SU-DHL-6 (cell line): ENCODE measurements at regions not wholly inside any gene's neighbourhood (a gene's known extent, or its start where the extent isn't known, plus 50 kb on each side); places are given as distances from the start of the nearest gene placed in this dataset.

Experiments
- H2AFZ ChIP-seq: fragments of 200-600 bp; sonication (generic); 2 replicates; pipeline ENCODE4 v1.6.1; 2014; ENCODE audit warnings: low read depth, mild to moderate bottlenecking, moderate library complexity, mixed read lengths, antibody characterized with exemption, low read length; ENCODE audit not compliant: severe bottlenecking
- H3F3A ChIP-seq: fragments of 200-600 bp; shearing (Covaris generic); 2 replicates; pipeline ENCODE4 v1.6.0; 2016; ENCODE audit warnings: antibody characterized with exemption, mild to moderate bottlenecking; ENCODE audit not compliant: insufficient read depth
- H3K27ac ChIP-seq: fragments of 200-600 bp; sonication (generic); 2 replicates; pipeline ENCODE4 v1.5.1; 2016; ENCODE audit warnings: low read depth, mild to moderate bottlenecking, low read length, moderate library complexity, mixed read lengths
- H3K27me3 ChIP-seq: fragments of 200-600 bp; sonication (generic), shearing (Covaris generic); 2 replicates; pipeline ENCODE4 v1.6.0; 2014; ENCODE audit warnings: mild to moderate bottlenecking, low read length
- H3K36me3 ChIP-seq: fragments of 200-600 bp; sonication (generic); 2 replicates; pipeline ENCODE4 v1.6.1; 2014; ENCODE audit warnings: mild to moderate bottlenecking, low read length, mixed read lengths
- H3K4me2 ChIP-seq: fragments of 300-600, 200-600 bp; shearing (Covaris generic), sonication (generic); 2 replicates; pipeline ENCODE4 v1.6.0; 2014; ENCODE audit warnings: low read length, low read depth, mild to moderate bottlenecking; ENCODE audit not compliant: poor library complexity, severe bottlenecking
- H3K4me3 ChIP-seq: fragments of 200-600 bp; sonication (generic); 2 replicates; pipeline ENCODE4 v1.5.1; 2014; ENCODE audit warnings: antibody characterized with exemption, low read length, mild to moderate bottlenecking, mixed read lengths; ENCODE audit not compliant: insufficient read depth, poor library complexity, severe bottlenecking
- H3K79me2 ChIP-seq: fragments of 200-600 bp; sonication (generic); 2 replicates; pipeline ENCODE4 v1.6.1; 2014; ENCODE audit warnings: mild to moderate bottlenecking, low read length, moderate library complexity; ENCODE audit not compliant: insufficient read depth
- H3K9ac ChIP-seq: fragments of 200-600 bp; sonication (generic); 2 replicates; pipeline ENCODE4 v1.7.0; 2014; ENCODE audit warnings: mild to moderate bottlenecking, low read length
- H3K9me2 ChIP-seq: fragments of 200-600 bp; sonication (generic); replicated peaks from 2 replicates; pipeline ENCODE4 v1.6.1; 2014; ENCODE audit warnings: low read length; ENCODE audit not compliant: insufficient read depth
- H3K9me3 ChIP-seq: fragments of 200-600 bp; sonication (generic); 2 replicates; pipeline ENCODE4 v1.6.1; 2014; ENCODE audit warnings: low read length, mixed read lengths; ENCODE audit not compliant: insufficient read depth
- H4K20me1 ChIP-seq: fragments of 200-600 bp; sonication (generic); 2 replicates; pipeline ENCODE4 v1.6.1; 2014; ENCODE audit warnings: low read depth, mild to moderate bottlenecking, antibody characterized with exemption, low read length, moderate library complexity, mixed read lengths
- EZH2phosphoT487 ChIP-seq: fragments of 200-600 bp; sonication (generic), shearing (Covaris generic); conservative IDR thresholded peaks from 2 replicates; pipeline ENCODE4 v1.6.1; 2018; ENCODE audit warnings: mild to moderate bottlenecking, antibody characterized with exemption, low read length, moderate library complexity, mixed read lengths
- TF ChIP-seq, protein P1 (sequence below): fragments of 200-600 bp; sonication (generic); IDR thresholded peaks from one replicate; pipeline ENCODE4 v1.5.1; 2017; ENCODE audit warnings: antibody characterized with exemption, mild to moderate bottlenecking, low read length, moderate library complexity; ENCODE audit not compliant: insufficient read depth, poor library complexity, severe bottlenecking

DNA sequence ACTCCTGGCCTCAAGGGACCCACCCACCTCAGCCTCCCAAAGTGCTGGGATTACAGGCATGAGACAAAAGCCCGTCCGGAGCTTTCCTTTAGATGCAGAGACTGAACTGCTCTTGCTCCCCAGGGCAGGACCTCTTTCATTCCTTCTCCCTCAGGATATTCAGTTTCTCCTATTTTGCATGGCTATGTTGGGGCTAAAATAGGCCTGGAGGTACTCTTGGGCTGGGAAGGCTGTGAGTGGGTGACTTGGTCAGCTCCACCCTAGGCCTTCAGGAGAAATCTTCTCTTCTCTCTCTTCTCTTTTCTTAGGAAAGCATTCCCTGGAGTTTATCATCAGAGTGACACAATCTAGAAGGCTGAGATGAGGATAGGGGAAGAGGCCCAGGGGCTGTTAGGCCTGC, 126.4 kb downstream of the LRRC70 start:
- no peak overlapping the region for H3K27ac ChIP-seq
- TF ChIP-seq EZH2phosphoT487: no peak
- TF ChIP-seq, protein P1, sequence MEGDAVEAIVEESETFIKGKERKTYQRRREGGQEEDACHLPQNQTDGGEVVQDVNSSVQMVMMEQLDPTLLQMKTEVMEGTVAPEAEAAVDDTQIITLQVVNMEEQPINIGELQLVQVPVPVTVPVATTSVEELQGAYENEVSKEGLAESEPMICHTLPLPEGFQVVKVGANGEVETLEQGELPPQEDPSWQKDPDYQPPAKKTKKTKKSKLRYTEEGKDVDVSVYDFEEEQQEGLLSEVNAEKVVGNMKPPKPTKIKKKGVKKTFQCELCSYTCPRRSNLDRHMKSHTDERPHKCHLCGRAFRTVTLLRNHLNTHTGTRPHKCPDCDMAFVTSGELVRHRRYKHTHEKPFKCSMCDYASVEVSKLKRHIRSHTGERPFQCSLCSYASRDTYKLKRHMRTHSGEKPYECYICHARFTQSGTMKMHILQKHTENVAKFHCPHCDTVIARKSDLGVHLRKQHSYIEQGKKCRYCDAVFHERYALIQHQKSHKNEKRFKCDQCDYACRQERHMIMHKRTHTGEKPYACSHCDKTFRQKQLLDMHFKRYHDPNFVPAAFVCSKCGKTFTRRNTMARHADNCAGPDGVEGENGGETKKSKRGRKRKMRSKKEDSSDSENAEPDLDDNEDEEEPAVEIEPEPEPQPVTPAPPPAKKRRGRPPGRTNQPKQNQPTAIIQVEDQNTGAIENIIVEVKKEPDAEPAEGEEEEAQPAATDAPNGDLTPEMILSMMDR: no peak
- no peak overlapping the region for H2AFZ ChIP-seq
- no peaks in the 10 kb centered on the region for H3K79me2 ChIP-seq
- no peaks in the 10 kb centered on the region for H3K27me3 ChIP-seq
- H3K9me2 ChIP-seq: no peaks in the 10 kb centered on the region
- no peaks in the 10 kb centered on the region for H3K36me3 ChIP-seq
- no peaks in the 10 kb centered on the region for H3K9me3 ChIP-seq
- H4K20me1 ChIP-seq: no peaks in the 10 kb centered on the region
- H3K9ac ChIP-seq: no peak overlapping the region
- H3K4me3 ChIP-seq: no peak overlapping the region
- no peak overlapping the region for H3K4me2 ChIP-seq
- no peaks in the 10 kb centered on the region for H3F3A ChIP-seq

DNA sequence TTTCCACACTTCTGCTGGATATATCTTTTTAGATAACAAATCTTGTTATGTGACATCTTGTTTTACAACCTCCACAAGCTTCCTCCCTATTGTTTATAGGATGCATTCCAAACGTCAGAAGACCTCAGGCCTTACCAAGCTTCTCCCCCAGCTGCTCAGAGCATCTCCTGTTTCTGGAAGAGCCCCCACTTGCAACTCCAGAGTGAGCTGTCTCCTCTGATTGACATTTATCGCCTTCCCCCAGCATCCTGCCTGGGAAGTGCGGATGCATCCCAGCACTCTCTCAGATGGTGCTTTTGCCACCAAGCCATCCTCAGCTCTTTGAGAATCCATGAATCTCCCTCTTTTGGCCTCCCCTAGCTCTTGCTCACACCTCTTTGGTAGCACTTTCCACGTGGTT, 123.5 kb downstream of the LRRC70 start:
- Histone ChIP-seq H3K27me3 (no peaks in the 10 kb centered on the region), H3K27ac (no peak overlapping the region), H3F3A (no peaks in the 10 kb centered on the region), H2AFZ (no peak overlapping the region), H3K4me3 (no peak overlapping the region), H3K9me2 (no peaks in the 10 kb centered on the region), H3K9me3 (no peaks in the 10 kb centered on the region), H4K20me1 (no peaks in the 10 kb centered on the region), H3K36me3 (no peaks in the 10 kb centered on the region), H3K9ac (no peak overlapping the region), H3K79me2 (no peaks in the 10 kb centered on the region), H3K4me2 (no peak overlapping the region)
- TF ChIP-seq EZH2phosphoT487: no peak
- TF ChIP-seq, protein P1: no peak

DNA sequence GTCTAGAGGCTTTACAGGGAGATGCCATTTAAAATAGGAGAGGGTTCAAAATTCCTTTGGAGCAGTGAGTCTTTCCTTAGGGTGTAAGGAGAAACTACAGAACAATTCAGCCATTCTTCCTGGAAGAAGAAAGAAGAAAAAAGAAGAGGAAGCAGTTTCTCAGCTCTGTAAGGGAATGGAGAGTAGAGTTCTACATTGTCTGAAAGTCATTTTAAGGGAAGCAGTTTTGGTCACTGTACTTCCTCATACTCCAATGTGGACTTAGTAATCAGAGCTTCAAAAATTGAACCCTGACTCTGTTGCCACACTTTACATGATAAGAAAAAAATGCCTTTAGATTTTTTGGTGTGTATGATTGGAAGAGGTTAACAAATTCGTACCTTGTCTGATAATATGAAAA, 122.4 kb downstream of the LRRC70 start:
- no peaks in the 10 kb centered on the region for H3K36me3 ChIP-seq
- H3K4me3 ChIP-seq: no peak overlapping the region
- TF ChIP-seq, protein P1: no peak
- no peak for TF ChIP-seq EZH2phosphoT487
- no peaks in the 10 kb centered on the region for H3K9me2 ChIP-seq
- no peak overlapping the region for H3K4me2 ChIP-seq
- H3K9me3 ChIP-seq: no peaks in the 10 kb centered on the region
- H2AFZ ChIP-seq: no peak overlapping the region
- H4K20me1 ChIP-seq: no peaks in the 10 kb centered on the region
- no peak overlapping the region for H3K9ac ChIP-seq
- no peaks in the 10 kb centered on the region for H3K27me3 ChIP-seq
- H3K79me2 ChIP-seq: no peaks in the 10 kb centered on the region
- H3K27ac ChIP-seq: no peak overlapping the region
- H3F3A ChIP-seq: no peaks in the 10 kb centered on the region
